Activated CD4-positive, alpha-beta T cell treated with anti-CD3 and anti-CD28 coated beads, Interleukin-2, amount 50 U/mL, for 24 hours (primary cell): ENCODE measurements at regions not wholly inside any gene's neighbourhood (a gene's known extent, or its start where the extent isn't known, plus 50 kb on each side); places are given as distances from the start of the nearest gene placed in this dataset.

Experiments
- DNase-seq, 2 donors: peaks; one replicate each; pipeline ENCODE4 v3.0.0-alpha.2; 2020; ENCODE audit warnings: low read depth in 1 of 2, low spot score in 1 of 2

DNA sequence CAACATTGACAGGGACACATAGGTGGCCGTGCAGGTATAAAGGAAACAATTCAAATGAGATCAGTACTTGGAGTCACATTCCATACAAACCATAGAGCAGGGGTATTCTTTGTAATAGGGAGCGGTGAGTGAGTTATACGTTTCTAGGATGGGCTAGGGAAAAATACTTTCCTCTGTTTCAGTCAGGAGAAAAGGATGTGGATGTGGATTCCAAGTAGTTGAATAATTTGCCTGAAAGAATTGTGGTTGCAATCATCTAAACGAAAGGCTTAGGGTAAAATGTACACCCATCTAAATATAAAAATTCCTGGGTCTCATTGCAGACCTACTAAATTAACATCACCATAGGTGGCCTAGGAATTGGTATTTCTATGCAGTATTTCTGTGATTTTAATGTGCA is 270.7 kb upstream of the IGFBP3 start:
- no peak for DNase-seq

DNA sequence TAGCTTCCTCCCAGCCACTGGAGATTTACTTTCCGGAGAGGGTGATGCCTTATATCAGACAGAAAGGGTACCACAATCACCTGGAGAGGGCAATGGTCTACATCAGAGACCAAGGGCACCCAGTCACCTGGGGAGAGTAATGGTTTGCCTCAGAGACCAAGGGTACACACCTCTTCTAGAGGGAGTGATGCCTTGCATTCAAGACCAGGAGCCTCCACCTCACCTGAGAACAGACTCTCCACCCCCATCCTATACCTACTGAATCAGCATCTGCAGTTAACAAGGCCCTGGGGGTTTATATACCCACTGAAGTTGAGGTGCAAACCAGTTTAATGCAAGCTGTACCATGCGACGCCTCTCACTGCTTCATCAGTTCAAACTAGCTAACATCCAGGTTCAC is 270.2 kb upstream of the IGFBP3 start:
- DNase-seq, result no peak

DNA sequence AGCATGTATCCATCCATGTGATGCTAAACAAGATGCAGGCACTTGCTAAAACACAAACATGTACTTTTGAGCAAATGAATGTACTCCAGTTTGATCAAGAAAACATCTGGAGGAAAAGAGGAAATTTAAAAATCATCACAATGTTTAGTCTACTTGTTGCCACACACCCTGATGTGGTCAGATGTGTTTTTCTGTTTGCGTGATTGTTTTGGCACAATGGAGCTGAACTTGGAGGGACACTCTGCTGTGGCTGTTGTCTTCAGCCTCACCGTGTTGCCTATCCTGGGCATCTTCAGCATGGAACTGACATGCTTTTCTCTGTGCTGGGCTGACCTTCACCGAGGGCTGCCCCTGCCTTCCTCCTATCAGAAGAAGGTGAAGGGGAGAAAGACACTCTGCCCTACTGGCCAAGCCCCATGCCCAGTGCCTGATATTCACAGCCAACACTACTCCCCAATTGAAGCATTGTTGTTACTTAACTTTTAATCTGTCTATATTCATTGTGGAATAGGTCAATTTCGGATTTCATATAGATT is 268.3 kb upstream of the IGFBP3 start:
- DNase-seq, result no peak

DNA sequence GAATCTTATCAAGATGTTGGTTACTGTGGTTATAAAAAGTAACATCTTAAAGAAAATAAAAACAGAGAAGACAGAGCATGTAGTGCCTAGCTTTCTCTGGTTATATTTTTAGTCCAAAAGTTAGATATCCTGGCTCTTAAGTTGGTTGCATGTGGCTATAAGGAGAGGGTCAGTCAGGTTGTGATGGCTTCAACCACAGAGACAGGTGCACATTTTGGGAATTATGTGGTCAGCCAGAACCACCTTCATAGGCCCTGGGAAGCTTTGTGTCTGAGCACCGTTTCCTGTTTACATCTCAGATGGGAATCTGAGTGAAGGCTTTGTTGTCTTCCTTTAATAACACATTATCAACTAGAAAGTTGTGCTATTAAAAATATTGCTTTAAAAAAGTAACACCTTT is 265.1 kb upstream of the IGFBP3 start:
- no peak for DNase-seq

DNA sequence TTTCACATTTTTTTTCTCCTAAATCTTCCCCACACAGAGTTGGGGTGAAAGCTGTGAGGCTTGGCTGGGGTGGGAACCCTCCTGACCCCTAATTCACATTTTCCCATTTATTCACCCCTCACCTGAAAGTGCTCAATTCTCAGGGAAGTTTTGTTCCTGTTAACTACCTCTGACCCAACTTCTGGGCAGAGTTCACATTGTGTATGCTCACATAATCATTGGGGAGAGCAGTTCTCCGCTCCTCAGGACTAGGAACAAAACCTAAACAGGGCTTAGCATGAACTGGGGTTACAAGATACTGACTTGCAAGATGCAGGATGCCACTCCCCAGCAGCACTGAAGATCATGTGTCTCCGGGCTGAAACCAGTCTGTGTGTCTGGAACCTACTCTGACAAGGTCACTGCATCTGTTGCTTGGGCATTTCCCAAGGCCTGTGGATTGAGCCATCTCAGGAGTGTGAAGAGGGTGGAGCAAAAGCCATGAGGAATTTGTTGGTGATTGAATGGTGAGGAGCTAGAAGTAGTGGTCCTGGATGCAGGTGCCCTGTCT is 258.1 kb upstream of the IGFBP3 start:
- DNase-seq, result no peak

DNA sequence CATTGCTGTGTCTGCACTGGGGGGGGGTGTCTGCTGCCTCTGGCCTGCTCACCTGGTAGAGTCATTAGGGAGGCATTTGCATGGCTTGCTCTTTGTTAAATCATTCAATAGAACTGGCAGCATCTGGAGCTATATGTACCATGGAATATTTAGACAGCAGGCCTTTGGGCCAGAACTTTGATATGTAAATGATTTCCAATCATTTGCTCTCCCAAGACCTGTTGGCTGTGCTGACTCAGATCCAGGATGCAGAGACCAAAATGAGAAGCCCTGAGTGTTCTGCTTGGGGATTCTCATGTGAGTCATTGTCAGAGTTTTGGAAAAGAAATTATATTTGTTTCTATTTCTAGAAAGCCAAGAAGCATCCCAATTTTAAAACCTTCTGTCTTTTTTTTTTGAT is 257.6 kb upstream of the IGFBP3 start:
- no peak for DNase-seq

DNA sequence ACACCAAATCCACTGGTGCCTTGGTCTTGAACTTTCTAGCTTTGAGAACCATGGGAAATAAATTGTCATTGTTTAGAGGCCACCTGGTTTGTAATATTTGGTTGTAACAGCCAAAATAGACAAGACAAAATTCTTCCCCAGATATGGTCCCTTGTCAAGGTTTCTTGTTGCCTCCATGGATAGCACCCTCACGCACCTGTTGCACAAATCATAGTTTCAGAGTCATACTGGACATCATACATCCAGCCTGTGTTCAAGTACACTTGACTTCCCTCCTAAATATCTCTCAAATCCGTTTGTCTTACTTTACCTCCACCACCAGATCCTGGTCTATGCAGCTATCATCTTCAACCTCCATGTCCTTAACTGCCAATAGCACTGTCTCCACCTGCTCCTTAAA is 256.7 kb upstream of the IGFBP3 start:
- DNase-seq, result no peak

DNA sequence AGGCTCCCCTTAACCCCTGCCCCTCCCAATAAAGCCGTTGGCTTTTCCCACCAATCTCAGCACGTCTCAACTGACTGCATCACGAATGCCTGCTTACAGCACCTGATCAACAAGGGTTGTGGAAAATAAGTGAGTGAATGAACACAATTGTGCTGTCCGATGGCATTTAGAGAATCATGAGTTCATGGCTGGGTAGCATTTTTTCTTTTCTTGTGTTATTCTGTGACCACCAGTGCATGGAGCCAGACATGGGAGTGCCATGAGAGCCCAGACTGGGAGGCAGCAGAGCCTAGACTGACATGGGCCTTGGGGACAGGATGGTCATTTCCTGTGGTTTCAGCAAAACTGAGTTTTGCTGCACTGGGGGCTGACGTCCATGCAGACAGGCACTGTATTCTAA is 254.1 kb upstream of the IGFBP3 start:
- no peak for DNase-seq

DNA sequence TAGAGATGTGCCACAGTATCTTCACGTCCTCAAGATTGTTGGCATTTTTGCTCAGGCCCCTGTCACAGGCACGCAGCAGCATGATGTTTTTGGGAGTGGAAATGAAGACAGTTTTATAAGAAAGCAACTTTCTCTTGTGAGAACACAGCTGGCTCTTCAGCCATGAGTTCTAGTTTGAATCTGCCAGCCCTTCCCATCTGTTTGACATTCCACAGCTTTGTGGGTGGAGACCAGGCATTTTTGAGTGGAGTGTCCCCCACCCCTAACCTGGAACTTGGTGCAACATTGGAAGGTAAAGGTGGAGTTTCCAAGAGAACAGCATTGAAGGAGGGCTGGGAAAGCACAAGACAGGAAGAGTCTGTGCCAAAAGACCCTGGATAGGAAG is 253.1 kb upstream of the IGFBP3 start:
- DNase-seq, result no peak

DNA sequence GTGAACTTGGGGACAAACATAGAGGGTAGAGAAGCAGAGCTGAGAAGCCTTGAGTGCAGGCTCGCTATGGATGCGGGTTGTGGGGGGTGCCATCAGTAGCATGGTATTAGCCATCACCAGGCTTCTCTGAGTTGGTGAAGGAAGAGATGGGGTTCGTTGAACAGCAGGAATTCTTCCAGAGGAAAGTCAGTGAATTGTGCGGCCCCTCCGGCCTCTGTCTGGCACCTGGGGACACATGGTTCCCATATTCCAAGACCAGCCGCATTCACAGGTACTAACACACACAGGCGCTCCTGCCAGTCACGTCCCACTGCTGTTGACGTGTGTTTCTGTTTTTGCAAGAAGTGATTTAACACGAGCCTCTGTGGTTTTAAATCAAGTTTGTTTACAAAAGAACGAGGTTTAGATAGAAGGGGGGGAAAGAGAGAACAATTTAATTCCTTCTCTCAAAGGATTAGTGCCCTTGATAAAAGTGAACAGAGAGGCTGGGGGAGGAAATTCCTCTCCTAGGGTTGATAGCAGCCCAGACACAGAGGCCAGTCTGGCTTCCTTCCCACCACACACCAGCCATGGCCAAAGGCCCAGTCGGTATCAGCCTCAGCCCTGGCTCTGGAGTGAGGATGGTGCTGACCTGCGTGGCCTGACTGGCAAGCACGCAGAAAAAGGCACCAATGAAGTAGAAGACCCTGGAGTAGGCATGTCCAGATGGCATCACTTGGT is 252.6 kb upstream of the IGFBP3 start:
- no peak for DNase-seq

DNA sequence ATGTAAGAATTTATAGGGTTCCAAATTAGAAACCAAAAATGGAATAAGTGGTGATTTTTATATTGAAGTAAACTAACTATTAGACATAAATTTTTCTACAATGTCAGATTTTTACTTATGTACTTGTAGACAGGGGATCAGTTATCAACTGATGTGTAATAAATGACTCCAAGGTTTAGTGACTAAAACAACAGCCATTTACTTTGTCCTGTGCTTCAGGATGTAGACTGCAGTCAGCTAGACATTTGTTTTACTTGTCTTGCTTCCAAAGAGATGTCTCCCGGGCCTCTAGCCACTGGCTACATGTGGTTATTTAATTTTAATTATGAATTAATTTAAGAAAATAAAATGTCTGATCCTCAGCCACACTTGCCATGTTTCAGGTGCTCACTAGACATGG is 249.7 kb upstream of the IGFBP3 start:
- no peak for DNase-seq

DNA sequence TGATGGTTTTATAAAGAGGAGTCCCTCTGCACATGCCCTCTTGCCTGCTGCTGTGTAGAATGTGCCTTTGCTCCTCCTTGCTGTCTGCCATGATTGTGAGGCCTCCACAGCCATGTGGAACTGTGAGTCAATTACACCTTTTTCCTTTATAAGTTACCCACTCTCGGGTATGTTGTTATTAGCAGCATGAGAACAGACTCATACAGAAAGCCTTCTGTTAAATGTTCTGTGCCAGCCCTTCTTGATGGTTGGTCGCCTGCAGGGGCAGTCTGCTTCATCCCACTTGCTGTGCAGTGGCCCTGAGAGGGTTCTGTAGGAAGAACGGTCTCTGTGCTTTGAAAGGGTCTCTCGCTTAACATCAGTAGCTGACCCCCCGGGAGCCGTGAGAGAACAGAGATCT is 248.9 kb upstream of the IGFBP3 start:
- no peak for DNase-seq

DNA sequence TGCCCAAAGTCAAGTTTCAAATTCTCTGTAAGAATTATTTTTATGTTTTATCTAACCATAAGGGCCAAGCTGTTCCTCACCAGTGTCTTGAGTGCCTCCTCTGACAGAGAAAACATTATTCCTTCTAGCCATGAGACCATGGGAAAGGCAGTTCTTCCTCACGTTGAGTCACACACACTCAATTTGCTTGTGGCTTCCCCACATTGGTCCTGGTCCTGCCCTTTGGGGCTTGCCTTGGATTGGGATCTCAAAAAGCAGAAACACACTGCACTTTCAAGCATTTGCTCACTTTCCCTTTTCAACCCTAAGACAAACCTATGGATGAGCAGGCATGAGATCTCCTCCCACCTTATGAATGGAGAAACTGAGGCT is 248.3 kb upstream of the IGFBP3 start:
- no peak for DNase-seq

DNA sequence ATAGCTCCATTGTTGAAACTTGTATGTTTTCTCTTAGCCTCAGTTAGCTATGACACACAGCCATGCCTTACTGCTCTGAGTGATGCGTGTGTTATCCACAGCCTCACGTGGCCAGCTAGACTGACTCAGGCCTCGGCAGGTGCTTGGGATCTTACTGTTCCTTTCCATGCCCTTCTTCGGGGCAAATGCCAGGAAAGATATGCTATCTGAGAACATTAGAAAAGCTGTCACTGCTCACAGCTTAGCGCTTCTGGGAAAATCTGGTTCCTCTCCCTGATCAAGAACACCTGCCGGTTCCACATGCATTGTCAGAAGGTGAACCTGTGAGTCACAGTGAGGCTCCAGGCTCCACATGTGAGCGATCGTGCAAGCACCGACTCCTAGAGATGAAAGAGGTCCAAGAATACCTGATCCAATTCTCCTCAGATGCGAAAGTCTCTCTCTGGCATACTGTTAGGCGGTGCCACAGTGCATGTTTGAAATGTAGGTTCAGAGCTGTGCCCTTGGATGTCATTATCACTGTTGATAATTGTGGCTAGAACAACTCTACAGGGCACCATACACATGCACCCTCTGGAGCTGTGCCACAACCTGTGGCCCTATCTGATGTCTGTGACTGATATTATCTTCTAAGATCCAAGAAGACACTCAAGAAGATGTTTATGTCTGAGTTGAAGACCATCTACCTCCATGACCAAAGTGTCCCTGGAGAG is 247.8 kb upstream of the IGFBP3 start:
- no peak for DNase-seq

DNA sequence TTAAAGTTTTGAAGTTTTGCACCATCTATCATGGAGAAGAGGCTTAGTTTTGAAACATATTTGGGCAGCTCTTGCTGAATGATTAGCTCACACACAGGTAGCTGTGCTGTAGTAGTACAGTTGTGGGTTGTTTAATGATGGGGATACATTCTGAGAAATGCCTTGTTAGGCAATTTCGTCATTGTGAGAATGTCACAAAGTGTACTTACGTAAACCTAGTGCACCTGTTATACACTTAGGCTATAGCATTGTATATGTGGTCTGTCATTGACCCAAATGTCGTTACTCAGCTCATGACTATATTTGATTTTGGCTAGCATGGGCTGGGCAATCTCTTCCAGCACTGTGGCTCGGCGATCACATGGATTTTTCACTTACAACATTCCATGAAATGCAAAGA is 247.2 kb upstream of the IGFBP3 start:
- DNase-seq, result no peak

DNA sequence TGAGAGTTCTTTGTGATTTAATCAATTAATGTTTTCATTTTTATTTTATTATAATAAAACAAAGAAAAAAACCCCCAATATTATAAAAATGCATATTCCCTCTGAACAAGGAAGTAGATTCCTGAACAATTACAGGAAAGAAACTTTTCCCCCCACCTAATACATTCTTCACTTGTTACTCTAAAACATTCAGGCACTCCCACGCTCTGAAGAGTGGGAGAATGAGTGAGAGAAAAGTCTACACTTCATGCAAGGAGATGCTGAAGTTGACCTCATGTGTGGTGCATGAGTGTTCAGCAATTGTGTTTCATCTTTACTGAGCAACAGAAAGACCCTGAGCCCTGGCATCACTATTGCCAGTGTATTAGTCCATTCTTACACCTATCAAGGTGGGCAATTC is 244.2 kb upstream of the IGFBP3 start:
- DNase-seq, result no peak

DNA sequence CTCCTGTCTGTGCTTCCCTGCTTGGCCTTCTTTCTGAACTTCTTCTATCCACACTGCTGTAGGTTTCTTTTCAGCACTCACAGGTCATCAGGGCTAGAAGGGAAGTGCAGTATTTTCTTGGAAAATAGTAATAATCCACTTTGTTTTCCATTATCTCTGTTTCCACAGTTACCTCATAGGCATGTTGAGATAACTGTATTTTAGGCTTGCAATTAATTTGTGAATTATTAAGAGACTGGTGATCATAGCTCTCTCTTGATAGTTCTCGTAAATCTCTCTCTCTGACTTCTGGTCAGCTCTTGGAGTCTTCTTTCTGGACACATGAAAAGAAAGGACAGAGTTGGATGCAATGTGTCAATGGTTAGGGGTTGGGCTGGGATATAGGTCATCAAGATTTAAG is 243.6 kb upstream of the IGFBP3 start:
- no peak for DNase-seq

DNA sequence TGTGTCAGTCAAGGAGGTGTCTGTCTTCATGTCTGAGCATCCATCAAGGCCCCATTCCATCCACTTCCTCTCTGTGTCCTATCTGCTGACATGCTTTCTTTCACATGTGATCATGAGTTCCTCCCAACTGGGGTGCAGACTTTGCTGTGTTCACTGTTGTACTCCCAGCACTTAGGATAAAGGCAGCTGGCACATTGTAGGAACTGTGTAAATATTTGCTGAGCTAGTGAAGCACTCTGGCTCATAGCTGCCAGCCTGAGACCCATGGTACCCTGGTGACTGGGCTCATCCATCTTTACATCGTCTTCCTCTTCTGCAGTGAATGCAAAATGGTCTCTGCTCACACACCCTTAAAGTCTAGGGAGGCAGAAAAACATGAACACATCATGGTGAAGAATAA is 242.2 kb upstream of the IGFBP3 start:
- no peak for DNase-seq

DNA sequence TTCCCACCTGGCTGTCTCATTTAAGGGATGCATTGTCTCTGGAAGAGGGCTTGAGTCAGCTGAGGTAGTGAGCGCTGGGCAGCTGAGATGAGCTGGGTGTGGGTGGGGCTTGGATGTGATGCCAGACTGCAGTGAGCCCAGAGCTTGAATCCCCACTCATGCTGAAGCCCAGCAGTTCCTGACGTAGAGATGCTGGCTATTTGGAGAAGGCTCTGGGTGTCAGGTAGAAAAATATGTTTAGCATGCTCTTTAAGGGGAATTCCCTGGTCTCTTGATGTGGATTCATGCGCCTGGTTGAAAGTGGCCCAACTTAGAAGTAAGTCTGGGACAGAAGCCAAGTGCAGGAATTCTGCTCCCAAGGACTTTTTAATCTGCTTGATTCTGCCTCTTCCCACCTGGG is 241.5 kb upstream of the IGFBP3 start:
- DNase-seq, result no peak

DNA sequence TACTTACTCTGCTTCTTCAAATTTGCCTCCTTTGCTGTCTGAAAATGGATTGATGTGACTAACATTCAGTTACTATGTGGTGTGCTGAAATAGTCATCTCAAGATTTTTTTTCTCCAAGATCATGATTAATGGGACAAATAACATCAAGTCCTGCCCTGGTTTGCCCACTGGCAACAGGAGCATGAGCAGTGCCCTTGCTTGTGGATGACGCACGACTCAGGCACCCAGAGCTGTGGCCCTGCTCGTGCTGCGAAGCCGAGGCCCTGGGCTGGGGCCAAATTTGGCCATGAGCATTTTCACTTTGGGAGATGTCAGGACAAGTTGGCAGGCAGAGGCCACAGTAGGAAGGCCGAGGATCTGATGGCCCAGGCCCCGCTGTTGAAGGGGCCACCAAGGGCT is 239.8 kb upstream of the IGFBP3 start:
- no peak for DNase-seq

DNA sequence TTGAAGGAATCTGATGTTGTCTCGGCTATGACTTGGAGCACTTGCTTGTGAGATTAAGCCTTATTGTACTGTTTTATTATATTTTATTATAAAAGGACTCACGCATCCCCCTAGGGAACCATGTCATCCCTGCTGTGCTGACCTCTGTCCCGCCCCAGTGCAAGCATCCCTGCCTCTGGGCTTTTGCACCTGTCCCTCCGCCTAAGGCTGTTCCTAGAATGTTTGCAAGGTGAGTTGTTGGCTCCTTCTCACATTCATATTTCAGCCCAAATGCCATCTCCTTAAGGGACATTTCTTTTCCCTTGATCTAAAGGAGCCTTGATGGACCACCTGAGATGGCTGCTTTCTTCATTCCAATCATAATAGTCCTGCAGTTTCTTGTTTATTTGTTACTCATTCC is 236.9 kb upstream of the IGFBP3 start:
- no peak for DNase-seq

DNA sequence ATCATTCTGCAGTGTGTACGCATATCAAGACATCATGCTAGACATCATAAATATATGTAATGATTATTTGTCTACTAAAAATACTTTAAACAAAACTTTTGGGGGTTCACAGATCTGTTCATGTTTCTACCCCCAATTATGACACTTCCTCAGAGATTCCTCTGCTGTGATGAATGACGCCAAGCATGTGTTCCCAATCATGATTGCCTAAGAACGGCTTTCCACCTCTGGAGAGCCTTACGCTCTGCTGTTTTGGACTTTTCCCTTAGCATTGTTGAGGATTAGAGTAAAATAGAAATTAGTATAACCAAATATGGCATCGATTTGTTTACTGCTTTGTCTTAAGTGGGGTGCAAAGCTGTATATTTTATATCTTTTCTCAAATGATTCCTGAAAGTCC is 236.3 kb upstream of the IGFBP3 start:
- no peak for DNase-seq

DNA sequence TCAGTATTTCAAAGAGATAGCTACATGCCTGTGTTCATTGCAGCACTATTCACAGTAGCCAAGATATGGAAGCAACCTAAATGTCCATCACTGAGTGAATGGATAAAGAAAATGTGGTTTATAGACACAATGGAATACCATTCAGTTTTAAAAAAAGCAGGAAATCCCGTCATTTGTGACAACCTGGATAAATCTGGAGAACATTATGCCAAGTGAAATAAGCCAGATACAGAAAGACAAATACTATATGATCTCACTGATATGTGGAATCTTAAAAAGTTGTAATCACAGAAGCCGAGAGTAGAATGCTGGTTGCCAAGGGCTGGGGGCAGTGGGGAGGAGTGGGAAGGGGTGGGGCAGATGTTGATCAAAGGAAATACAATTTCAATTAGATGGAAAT is 235.8 kb upstream of the IGFBP3 start:
- DNase-seq, result no peak
